Right renal pelvis (tissue), 4 donors: ENCODE measurements at regions not wholly inside any gene's neighbourhood (a gene's known extent, or its start where the extent isn't known, plus 50 kb on each side); places are given as distances from the start of the nearest gene placed in this dataset.

Source experiments
- DNase-seq, 4 donors: peaks; one replicate each; pipeline ENCODE4 v3.0.0-alpha.2; 2013; ENCODE audit warnings: low read depth in 4 of 4, low spot score in 3 of 4, missing footprints in 1 of 4

GRCh38 chr20:51269671-51270070 lies 246.8 kb upstream of the KCNG1 start:
- no peak for DNase-seq

- DNase-seq: no peak
These were observed 244.8 kb upstream of the KCNG1 start for GRCh38 chr20:51267679-51268078.

DNA sequence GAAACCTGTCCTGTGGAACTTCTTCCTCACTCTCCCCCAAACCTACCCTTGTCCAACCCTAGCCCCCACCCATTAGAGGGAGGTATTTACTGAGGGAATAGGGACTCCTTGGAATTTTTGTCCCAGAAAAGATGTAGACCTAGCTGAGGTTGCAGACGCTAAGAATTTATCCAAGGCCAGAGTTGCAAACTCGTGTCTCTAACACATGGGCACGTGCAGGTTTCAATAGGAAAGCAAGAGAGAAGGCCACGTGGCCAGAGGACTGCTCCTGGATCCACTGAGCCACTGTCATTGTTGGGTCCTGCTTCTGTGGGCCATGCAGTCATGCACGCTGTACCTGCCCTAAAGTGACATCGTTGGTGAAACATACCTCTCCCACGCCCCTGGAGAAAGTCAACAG lies 243.4 kb upstream of the KCNG1 start:
- DNase-seq: no peak

DNA sequence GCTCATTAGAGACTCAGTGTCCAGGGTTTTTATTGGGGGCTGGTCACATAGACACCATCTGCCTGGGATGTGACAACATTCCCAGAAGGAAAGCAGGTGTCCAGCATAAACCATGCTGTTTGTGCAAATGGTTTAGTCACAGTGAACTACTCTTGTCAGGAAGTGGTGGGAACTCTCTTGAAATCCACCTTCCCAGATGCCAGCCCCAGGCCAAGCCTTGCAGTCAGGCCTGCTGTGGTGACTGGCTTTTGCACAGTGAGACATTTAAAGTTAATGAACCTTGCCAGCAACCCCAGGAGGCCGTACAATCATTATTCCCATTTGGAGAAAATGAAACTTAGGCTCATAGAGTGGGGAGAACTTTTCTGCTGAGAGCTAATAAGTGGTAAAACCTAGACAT lies 242.5 kb upstream of the KCNG1 start:
- no peak for DNase-seq

- no peak for DNase-seq
These were observed 239.3 kb upstream of the KCNG1 start for GRCh38 chr20:51262240-51262639.

- no peak for DNase-seq
These were observed 236.5 kb upstream of the KCNG1 start for GRCh38 chr20:51259455-51259854.

DNA sequence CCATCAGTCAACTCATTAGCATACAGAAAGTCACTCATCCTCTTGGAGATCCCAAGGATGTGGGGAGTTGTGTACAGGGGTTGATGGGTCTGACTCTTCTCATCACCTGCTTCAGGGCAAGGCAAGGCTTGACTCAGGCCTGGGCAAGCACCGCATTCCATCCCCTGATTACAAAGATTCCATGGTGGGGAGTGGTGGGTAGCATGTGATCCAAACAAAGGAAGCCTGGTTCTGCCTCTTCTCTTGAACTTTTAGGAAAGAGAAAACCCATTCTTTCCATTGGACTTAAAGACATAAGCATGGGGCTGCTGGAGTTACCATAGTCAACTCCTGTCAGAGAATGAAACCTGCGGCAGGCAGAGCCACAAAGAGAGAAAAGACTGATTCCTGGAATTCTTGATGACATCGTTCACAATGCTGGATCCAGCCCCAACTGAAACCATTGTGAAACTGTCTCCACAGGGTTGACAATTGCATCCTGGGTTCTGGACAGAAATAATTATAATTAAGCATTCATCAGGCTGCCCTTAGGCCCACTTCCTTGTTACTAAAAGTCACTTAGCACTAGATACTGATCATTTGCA lies 235.8 kb upstream of the KCNG1 start:
- DNase-seq: no peak

DNA sequence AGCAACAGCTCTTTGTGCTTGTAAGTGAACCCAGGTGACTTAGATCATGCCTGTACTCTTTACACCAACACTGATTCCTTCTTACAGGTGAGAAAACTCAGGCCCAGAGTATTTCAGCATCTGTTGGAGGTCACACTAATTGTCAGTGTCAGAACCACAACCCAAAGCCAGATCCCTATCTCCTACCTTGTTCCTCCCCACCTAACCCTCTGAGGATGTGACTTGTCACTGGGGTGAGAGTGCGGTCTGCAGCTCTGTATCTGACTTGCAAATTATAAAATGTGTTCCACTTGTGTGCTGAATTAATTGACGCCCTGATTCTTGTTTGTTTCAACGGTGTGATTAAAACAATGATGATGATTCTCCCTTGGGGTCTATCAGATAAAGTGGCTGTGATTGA lies 232.5 kb upstream of the KCNG1 start:
- DNase-seq: no peak

DNA sequence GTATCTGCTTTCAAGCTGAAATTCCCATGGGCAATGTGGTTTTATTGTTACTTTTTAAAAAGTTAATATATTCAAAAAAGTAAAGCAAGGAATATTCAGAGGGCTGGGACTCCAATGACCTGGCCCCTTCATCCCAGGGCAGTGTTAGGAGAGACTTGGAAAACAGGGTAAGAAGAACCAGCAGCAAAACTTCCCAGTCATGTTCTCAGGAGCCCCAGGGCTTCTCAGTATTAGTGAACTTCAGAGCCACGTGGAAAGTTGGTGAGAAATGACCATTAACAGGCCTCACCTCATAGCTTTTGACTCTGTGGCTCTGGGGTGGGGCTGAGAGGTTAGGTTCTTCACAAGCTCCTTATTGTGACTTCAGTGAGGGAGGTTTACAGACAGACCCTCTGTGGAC lies 230.4 kb upstream of the KCNG1 start:
- no peak for DNase-seq

DNA sequence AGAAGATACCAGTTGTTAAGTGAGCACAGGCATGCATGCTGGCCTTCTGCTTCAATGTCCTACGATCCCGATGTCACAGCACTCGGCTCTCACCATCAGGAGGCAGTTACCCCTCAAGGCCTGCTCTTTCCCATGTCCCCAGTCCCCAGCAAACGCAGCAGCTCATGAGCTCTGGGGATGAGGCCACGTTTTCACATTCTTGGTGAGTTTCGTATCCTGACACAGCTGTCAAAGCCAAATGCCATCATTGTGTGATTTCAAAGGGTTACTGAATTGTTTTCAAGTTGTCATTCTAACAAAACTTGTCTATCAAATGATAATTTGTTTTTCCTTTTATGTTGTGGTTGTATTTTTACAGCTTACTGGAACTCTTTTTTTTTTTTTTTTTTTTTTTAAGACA lies 226.9 kb upstream of the KCNG1 start:
- no peak for DNase-seq

DNA sequence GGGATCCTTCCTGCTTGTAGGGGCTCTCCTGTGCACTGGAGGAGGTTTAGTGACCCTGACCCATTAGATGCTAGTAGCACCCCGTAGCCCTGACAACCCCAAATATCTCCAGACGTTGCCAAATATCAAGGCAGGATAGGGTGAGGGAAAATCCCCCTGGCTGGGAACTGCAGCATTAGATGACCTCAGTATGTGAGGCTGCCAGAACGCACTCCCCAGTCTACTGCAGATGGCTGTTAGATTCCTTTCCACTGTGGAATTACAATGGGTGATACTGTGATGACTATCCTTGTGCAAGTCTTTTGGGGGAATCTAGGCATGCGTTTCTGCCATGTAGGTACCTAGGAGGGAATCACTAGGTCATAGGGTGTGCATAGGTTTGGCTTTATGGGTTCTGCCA lies 226.3 kb upstream of the KCNG1 start:
- no peak for DNase-seq

- DNase-seq: no peak
These were observed 221.6 kb upstream of the KCNG1 start for GRCh38 chr20:51244466-51244865.

DNA sequence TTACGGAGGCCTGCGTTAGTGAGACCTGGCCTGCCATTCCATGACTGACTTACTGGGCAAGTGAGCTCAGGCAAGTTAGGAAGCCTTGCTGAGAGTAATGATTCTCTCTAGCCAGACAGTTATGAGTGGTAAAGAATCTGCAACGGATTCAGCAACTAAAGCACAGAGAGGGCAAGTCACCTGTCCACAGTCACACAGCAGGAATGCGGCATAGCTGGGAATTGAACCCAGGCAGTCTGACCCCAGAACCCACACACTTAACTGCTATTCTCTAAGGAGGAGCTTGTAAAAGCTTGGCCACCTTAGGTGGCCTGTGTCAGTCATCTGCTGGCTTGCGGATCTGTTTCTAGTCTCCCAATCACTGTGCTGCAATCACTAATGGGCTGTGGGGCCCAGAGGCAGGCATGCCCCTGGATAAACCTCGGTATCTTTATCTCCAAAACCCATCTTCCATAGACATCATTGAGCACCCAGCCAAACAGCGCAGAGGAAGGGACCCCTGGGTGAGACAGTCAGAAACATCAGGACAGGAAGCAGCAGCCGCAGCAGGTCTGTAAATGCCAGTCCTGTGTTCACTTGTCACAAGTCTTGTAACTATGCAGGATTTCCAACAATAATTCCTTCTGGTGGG lies 215.9 kb upstream of the KCNG1 start:
- no peak for DNase-seq

DNA sequence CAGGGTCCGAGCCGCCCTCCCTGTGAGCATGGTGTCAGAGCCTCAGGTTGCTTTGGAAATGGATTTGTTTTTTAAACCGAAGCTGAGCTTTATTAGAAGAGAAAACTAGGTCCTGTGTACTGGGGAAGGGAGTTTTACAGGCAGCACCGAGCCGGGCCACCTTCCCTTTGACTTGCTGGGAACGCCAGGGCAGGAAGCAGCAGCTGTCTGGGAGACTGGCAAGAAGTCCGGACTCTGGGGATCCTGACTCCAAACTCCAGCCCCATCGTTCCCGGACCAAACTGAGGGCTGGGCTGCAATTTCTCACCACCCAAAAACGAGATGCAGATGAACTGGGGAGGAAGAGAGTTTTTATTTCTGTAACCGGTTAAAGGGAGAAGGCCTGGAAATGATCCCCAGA lies 214.9 kb upstream of the KCNG1 start:
- DNase-seq: no peak

DNA sequence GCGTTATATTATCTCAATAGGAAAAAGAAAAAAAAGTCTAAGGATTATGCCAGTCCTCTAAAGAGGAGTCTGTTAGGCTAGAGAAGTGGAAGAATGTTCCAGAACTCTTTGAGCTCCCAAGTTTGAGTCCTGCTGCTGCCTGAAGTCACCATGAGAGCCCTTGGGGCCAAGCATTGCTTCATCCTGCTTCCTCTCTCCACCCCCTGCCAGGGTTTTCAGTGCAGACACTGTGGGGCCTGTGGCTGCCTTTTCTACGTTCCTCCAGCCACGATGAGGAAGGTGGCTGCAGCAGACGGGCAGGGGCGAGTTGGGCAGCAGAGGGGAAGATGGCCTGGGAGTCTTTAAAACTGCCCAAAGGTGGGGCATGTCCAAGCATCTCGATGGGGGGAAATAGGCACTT lies 214.4 kb upstream of the KCNG1 start:
- DNase-seq: no peak

DNA sequence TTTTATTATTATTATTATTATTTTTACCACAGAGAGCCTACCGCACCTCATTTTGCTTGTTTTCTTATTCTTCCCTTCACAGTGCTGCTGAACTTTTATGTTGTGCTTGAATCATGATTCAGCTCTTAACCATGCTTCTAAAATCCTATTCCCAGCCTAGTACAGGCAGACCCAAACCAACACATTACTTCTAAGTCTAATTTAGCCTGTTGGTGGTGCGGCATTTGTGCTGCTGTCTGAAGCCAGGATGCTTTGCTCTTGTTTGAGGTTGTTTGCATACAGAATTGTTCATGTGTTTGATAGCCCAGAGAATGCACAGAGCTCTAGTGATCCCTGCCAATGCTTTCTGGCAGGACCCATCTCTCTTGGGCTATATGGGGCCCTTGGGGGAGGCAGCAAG lies 213.5 kb upstream of the KCNG1 start:
- no peak for DNase-seq

DNA sequence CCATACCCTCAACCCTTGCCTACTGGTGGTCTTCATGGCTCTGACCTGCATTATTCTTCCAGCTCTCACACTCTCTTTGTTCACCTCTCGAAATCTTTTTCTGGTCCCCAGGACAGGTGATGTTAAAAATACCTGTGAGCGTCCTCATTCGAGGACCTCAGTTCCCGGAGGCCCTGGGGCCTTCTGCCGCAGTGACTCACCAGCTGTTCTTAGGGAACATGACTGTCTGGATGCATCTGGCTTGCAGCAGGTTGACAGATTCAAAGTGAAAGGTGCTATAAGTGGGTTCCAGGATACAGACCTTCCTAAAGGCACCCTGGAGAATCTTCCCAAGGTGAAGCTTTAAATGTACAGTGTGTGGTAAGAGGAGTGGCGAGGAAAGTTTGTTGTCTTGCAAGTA lies 210.4 kb upstream of the KCNG1 start:
- DNase-seq: no peak

- no peak for DNase-seq
These were observed 207.8 kb upstream of the KCNG1 start for GRCh38 chr20:51230727-51231126.

DNA sequence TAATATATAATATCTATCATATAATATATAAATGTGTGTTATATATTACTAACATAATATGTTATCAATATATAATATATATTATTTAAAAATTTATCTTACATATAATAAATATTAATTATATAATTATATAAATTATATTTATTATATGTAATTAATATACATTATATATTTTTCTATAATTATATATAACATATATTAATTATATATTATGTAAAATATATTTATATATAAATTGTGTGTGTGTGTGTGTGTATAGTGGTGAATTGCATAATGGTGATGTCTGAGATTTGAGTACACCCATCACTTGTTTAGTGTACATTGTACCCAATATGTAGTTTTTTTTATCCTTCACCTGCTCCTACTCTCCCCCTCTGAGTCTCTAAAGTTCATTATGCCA lies 205.9 kb upstream of the KCNG1 start:
- DNase-seq: no peak

- no peak for DNase-seq
These were observed 204.8 kb upstream of the KCNG1 start for GRCh38 chr20:51227744-51228143.

GRCh38 chr20:51223183-51223720 lies 200.3 kb upstream of the KCNG1 start:
- no peak for DNase-seq

DNA sequence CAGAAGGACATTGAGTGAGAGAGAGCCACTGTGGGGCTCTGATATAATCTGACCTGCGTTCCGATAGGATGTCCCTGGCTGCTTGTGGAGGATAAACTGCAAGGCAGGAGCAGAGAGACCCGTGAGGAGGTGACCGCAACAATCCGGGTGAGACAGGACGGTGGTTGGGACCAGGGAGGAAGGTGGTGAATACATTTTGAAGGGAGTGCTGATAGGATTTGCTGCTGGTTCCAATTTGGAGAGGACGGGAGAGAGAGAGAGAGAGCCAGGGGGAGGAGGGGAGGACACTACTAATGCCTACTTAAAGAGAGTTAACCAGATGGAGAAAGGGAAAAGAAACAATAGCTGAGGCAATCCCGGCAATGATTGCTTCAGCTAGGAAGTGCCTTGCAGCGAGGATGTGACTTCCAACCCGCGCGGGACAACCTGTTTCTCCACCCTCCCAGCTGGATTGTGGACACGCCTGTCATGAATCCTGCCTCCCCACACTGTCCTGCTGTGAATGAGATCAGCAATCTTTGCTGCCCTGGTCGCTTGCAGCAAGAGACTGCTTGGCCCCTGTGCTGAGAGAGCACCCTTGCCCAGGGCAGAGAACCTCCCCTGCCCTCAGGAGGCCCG lies 199.0 kb upstream of the KCNG1 start:
- DNase-seq: no peak
